ENCODE measurements at regions not wholly inside any gene's neighbourhood (a gene's known extent, or its start where the extent isn't known, plus 50 kb on each side); places are given as distances from the start of the nearest gene placed in this dataset.

DNA sequence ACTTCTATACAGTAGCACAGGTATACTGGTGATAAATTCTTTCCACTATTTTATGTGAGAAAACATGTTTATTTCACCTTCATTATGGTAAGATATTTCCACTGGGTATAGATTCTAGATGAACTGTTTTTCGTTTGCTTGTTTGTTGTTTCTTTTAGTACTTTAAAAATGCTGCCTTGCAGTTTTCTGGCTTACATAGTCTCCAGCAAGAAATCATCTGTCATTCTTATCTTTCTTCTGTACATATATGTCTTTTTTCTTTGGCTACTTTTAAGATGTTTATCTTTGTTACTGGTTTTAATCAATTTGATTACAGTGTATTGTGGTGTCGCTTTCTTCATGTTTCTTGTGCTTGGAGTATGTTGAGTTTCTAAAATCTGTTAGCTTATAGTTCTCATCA, 333.3 kb upstream of the HTR2A start:
- Histone ChIP-seq H3K9me1 (replicated peaks; ENCODE audit: control insufficient read depth, extremely low read depth, insufficient read depth, low read length) (no peaks in the 10 kb centered on the region), H3K4me3 (replicated peaks in 1 of 3; ENCODE audit: insufficient read depth in 1 of 3, low read depth in 1 of 3, low read length in 3 of 3) (no peak overlapping the region), H3K4me1 (ENCODE audit: control insufficient read depth, extremely low read depth, insufficient read depth, low read length) (no peaks in the 10 kb centered on the region), H3K36me3 (ENCODE audit: control insufficient read depth in 2 of 2, extremely low read depth in 1 of 2, insufficient read depth in 2 of 2, low read length in 2 of 2) (no peaks in the 10 kb centered on the region), H4K20me1 (replicated peaks; ENCODE audit: control insufficient read depth, extremely low read depth, insufficient read depth, low read length) (no peaks in the 10 kb centered on the region), H3K27ac (ENCODE audit: insufficient read depth, low read depth, low read length) (no peak overlapping the region), H3K79me2 (ENCODE audit: control insufficient read depth, insufficient read depth, low read length) (no peaks in the 10 kb centered on the region), H3K9ac (replicated peaks; ENCODE audit: extremely low read depth, insufficient read depth, low read length) (no peak overlapping the region), H3K4me2 (ENCODE audit: insufficient read depth, low read length) (no peak overlapping the region), H3K9me3 (replicated peaks; ENCODE audit: control insufficient read depth, insufficient read depth, low read length) (peaks cover 7% of the 10 kb centered on the region), H2AFZ (ENCODE audit: low read depth, low read length) (no peak overlapping the region), H3K27me3 (ENCODE audit: control insufficient read depth in 2 of 2, insufficient read depth in 2 of 2, low read length in 2 of 2) (no peaks in the 10 kb centered on the region)
- POLR2A ChIA-PET, result no interaction called here
- FAIRE-seq, result no peak
- DNase-seq (ENCODE audit: low read depth, low spot score), result no peak
- CTCF ChIA-PET, result no interaction called here
- dilution Hi-C loops (cut with MboI; ENCODE audit: extremely low pct_ligation_motif_present, low sequenced_read_pairs) (no loop called here), intact Hi-C loops (cut with micrococcal nuclease) (no loop called here)
- TF ChIP-seq, protein P1, sequence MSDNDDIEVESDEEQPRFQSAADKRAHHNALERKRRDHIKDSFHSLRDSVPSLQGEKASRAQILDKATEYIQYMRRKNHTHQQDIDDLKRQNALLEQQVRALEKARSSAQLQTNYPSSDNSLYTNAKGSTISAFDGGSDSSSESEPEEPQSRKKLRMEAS (IDR thresholded peaks at IDR 0.05; ENCODE audit: insufficient read depth, insufficient read length), result no peak
- TF ChIP-seq POLR2AphosphoS5 (IDR thresholded peaks at IDR 0.05; ENCODE audit: insufficient read depth, low read depth, low read length) (no peak), FOS (IDR thresholded peaks at IDR 0.05; ENCODE audit: borderline replicate concordance, insufficient read depth, low read length) (no peak), JUN (IDR thresholded peaks at IDR 0.05; ENCODE audit: borderline replicate concordance, insufficient read depth, insufficient read length, low read depth) (no peak), POLR2A (IDR thresholded peaks at IDR 0.05; ENCODE audit: low read depth, low read length) (no peak), MYC (IDR thresholded peaks at IDR 0.05; ENCODE audit: low read depth, low read length) (no peak), EZH2 (IDR thresholded peaks at IDR 0.05; ENCODE audit: borderline replicate concordance, low read depth, low read length, severe bottlenecking) (no peak), GATA2 (IDR thresholded peaks at IDR 0.05; ENCODE audit: insufficient read depth, insufficient read length, low read depth, low read length) (no peak)
- TF ChIP-seq, protein P2, sequence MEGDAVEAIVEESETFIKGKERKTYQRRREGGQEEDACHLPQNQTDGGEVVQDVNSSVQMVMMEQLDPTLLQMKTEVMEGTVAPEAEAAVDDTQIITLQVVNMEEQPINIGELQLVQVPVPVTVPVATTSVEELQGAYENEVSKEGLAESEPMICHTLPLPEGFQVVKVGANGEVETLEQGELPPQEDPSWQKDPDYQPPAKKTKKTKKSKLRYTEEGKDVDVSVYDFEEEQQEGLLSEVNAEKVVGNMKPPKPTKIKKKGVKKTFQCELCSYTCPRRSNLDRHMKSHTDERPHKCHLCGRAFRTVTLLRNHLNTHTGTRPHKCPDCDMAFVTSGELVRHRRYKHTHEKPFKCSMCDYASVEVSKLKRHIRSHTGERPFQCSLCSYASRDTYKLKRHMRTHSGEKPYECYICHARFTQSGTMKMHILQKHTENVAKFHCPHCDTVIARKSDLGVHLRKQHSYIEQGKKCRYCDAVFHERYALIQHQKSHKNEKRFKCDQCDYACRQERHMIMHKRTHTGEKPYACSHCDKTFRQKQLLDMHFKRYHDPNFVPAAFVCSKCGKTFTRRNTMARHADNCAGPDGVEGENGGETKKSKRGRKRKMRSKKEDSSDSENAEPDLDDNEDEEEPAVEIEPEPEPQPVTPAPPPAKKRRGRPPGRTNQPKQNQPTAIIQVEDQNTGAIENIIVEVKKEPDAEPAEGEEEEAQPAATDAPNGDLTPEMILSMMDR (IDR thresholded peaks at IDR 0.05; ENCODE audit: extremely low read depth in 1 of 2, insufficient read depth in 1 of 2, low read depth in 1 of 2, low read length in 2 of 2), result no peak
- no TSS peak for BruUV-seq (replicated peaks)
